Neural progenitor cell (in vitro differentiated cells): ENCODE measurements at regions not wholly inside any gene's neighbourhood (a gene's known extent, or its start where the extent isn't known, plus 50 kb on each side); places are given as distances from the start of the nearest gene placed in this dataset.

ENCODE experiments used
- DNase-seq: peaks from one replicate; pipeline ENCODE4 v3.0.0-alpha.2; 2016; ENCODE audit warnings: low spot score
- H2AFZ ChIP-seq: fragments of 200-600 bp; sonication (generic); replicated peaks from 2 replicates; pipeline ENCODE4 v1.6.1; 2016; ENCODE audit warnings: antibody characterized with exemption
- H3F3A ChIP-seq: fragments of 200-600 bp; sonication (generic); 2 replicates; pipeline ENCODE4 v1.6.1; 2016; ENCODE audit warnings: antibody characterized with exemption, low read depth
- H3K27ac ChIP-seq: fragments of 200-600 bp; sonication (generic); 2 replicates; pipeline ENCODE4 v1.5.1; 2016; ENCODE audit warnings: mild to moderate bottlenecking
- H3K27me3 ChIP-seq: fragments of 200-600 bp; sonication (generic); 2 replicates; pipeline ENCODE4 v1.6.1; 2016; ENCODE audit warnings: mild to moderate bottlenecking, moderate library complexity
- H3K36me3 ChIP-seq: fragments of 200-600 bp; sonication (generic); 2 replicates; pipeline ENCODE4 v1.5.1; 2016
- H3K4me1 ChIP-seq: fragments of 200-600 bp; sonication (generic); 2 replicates; pipeline ENCODE4 v1.6.1; 2016; ENCODE audit warnings: mixed run types
- H3K4me2 ChIP-seq: fragments of 200-600 bp; sonication (generic); 2 replicates; pipeline ENCODE4 v1.6.1; 2016
- H3K4me3 ChIP-seq: fragments of 200-600 bp; sonication (generic); 2 replicates; pipeline ENCODE4 v1.5.1; 2016
- H3K79me2 ChIP-seq: fragments of 200-600 bp; sonication (generic); 2 replicates; pipeline ENCODE4 v1.6.1; 2016; ENCODE audit warnings: low read depth
- H3K9ac ChIP-seq: fragments of 200-600 bp; sonication (generic); 2 replicates; pipeline ENCODE4 v1.6.1; 2016
- H3K9me3 ChIP-seq: fragments of 200-600 bp; sonication (generic); 2 replicates; pipeline ENCODE4 v1.5.1; 2016; ENCODE audit warnings: low read depth
- H4K20me1 ChIP-seq: fragments of 200-600 bp; sonication (generic); 2 replicates; pipeline ENCODE4 v1.6.1; 2016; ENCODE audit warnings: low read depth
- H3K27ac Mint-ChIP-seq: 3 replicates; pipeline ENCODE4 v1.8.0; 2021; ENCODE audit warnings: mixed read lengths
- H3K27me3 Mint-ChIP-seq: 2 replicates; pipeline ENCODE4 v1.8.0; 2022; ENCODE audit warnings: low read depth, mild to moderate bottlenecking, inconsistent platforms, moderate library complexity, mixed read lengths; ENCODE audit not compliant: insufficient read depth
- H3K36me3 Mint-ChIP-seq: 3 replicates; pipeline ENCODE4 v1.8.0; 2021; ENCODE audit warnings: mixed read lengths
- H3K4me1 Mint-ChIP-seq: 3 replicates; pipeline ENCODE4 v1.8.0; 2021; ENCODE audit warnings: mixed read lengths
- H3K4me3 Mint-ChIP-seq: 3 replicates; pipeline ENCODE4 v1.8.0; 2021; ENCODE audit warnings: mild to moderate bottlenecking, moderate library complexity, mixed read lengths
- H3K9me3 Mint-ChIP-seq: 3 replicates; pipeline ENCODE4 v1.8.0; 2020; ENCODE audit warnings: mixed read lengths
- EZH2 ChIP-seq: fragments of 200-600 bp; sonication (generic); IDR thresholded peaks from 2 replicates; pipeline ENCODE4 v1.6.1; 2017; ENCODE audit warnings: antibody characterized with exemption, mild to moderate bottlenecking, moderate library complexity
- EZH2phosphoT487 ChIP-seq: fragments of 200-600 bp; sonication (generic); IDR thresholded peaks from 2 replicates; pipeline ENCODE4 v1.6.1; 2017; ENCODE audit warnings: antibody characterized with exemption
- TF ChIP-seq, protein P1 (sequence below): fragments of 200-600 bp; sonication (generic); IDR thresholded peaks from 2 replicates; pipeline ENCODE4 v1.5.1; 2017; ENCODE audit warnings: antibody characterized with exemption, mild to moderate bottlenecking

DNA sequence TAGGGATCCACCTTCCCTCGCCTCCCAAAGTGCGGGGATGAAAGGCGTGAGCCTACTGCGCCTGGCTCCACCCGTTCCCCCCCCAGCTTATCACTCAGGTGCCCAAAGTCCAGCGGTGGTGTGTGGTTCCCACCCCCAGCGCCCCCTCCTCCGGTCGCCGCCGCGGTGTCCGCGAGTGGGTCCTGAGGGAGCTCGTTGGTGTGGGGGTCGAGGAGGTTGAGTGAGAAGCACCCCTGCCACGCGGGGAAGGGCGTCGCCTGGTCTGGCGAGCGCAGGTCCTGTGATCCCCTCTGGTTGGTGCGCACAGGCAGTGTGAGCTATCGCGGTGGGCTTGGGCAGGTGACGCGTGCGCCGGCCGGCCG lies 3900.6 kb upstream of the OR11H1 start:
- Histone ChIP-seq H3K79me2 (no peaks in the 10 kb centered on the region), H3K9me3 (peaks cover 48% of the 10 kb centered on the region), H3K27me3 (no peaks in the 10 kb centered on the region), H3K27ac (no peak overlapping the region), H3K4me3 (no peak overlapping the region), H3F3A (no peaks in the 10 kb centered on the region), H3K4me2 (no peak overlapping the region), H2AFZ (no peak overlapping the region), H4K20me1 (no peaks in the 10 kb centered on the region), H3K36me3 (no peaks in the 10 kb centered on the region), H3K4me1 (no peaks in the 10 kb centered on the region), H3K9ac (no peak overlapping the region)
- peaks cover 3% of the 10 kb centered on the region for H3K4me1 Mint-ChIP-seq
- H3K4me3 Mint-ChIP-seq = no peak overlapping the region
- H3K36me3 Mint-ChIP-seq = peaks cover 11% of the 10 kb centered on the region
- no peak for DNase-seq
- H3K27ac Mint-ChIP-seq = no peak overlapping the region
- peaks cover 12% of the 10 kb centered on the region for H3K27me3 Mint-ChIP-seq
- H3K9me3 Mint-ChIP-seq = peaks cover 63% of the 10 kb centered on the region
- TF ChIP-seq EZH2 (no peak), EZH2phosphoT487 (no peak)
- TF ChIP-seq, protein P1, sequence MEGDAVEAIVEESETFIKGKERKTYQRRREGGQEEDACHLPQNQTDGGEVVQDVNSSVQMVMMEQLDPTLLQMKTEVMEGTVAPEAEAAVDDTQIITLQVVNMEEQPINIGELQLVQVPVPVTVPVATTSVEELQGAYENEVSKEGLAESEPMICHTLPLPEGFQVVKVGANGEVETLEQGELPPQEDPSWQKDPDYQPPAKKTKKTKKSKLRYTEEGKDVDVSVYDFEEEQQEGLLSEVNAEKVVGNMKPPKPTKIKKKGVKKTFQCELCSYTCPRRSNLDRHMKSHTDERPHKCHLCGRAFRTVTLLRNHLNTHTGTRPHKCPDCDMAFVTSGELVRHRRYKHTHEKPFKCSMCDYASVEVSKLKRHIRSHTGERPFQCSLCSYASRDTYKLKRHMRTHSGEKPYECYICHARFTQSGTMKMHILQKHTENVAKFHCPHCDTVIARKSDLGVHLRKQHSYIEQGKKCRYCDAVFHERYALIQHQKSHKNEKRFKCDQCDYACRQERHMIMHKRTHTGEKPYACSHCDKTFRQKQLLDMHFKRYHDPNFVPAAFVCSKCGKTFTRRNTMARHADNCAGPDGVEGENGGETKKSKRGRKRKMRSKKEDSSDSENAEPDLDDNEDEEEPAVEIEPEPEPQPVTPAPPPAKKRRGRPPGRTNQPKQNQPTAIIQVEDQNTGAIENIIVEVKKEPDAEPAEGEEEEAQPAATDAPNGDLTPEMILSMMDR = no peak

DNA sequence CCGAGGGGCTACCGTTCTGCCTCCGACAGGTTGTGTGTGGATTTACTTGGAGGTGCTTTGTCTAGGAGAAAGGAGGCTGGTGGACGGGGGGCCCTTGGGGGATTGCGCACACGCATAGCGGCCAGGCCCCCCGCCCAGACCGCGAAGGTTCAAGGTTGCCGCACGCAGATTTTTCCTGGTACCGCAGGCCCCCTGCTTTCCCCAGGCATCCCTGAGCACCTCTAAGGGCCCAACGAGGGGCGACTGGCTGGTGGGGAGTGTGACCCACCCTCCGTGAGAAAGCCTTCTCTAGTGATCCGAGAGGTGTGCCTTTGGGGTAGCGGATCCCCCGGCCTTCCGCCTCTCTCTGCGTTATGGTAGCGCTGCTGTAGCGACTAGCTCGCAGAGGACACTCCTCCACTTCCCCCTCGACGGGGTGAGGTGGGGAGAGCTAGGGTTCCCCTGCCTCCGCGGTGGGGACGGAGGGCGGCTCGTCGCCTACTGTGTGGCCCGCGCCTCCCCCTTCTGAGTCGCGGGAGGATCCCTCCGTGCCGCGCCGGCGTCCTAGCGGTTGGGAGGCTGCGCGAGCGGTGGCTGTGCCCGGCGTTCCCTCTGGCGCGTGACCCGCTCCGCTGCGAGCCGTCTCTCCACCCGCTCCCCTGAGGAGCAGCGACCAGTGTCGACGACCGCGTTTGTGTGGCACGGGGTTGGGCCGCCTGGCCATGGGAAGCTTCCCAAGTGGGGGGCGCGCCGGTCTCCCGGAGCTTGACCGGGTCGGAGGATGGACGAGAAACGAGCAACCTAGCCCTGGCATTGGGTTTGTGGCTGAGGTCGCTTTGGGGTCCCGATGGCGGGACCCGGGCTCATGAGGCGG lies 3900.0 kb upstream of the OR11H1 start:
- Mint-ChIP-seq H3K9me3 (peaks cover 60% of the 10 kb centered on the region), H3K4me3 (no peak overlapping the region), H3K4me1 (peaks cover 3% of the 10 kb centered on the region), H3K36me3 (peaks cover 11% of the 10 kb centered on the region), H3K27me3 (peaks cover 12% of the 10 kb centered on the region), H3K27ac (no peak overlapping the region)
- H3K27ac ChIP-seq = no peak overlapping the region
- no peak for DNase-seq
- H3K4me1 ChIP-seq = no peaks in the 10 kb centered on the region
- H2AFZ ChIP-seq = no peak overlapping the region
- no peaks in the 10 kb centered on the region for H3K36me3 ChIP-seq
- no peaks in the 10 kb centered on the region for H3K79me2 ChIP-seq
- no peak for TF ChIP-seq EZH2
- TF ChIP-seq, protein P1 = no peak
- TF ChIP-seq EZH2phosphoT487 = no peak
- no peak overlapping the region for H3K4me2 ChIP-seq
- H3K9me3 ChIP-seq = peaks cover 45% of the 10 kb centered on the region
- H3K27me3 ChIP-seq = no peaks in the 10 kb centered on the region
- H3K9ac ChIP-seq = no peak overlapping the region
- no peak overlapping the region for H3K4me3 ChIP-seq
- H3F3A ChIP-seq = no peaks in the 10 kb centered on the region
- H4K20me1 ChIP-seq = no peaks in the 10 kb centered on the region

DNA sequence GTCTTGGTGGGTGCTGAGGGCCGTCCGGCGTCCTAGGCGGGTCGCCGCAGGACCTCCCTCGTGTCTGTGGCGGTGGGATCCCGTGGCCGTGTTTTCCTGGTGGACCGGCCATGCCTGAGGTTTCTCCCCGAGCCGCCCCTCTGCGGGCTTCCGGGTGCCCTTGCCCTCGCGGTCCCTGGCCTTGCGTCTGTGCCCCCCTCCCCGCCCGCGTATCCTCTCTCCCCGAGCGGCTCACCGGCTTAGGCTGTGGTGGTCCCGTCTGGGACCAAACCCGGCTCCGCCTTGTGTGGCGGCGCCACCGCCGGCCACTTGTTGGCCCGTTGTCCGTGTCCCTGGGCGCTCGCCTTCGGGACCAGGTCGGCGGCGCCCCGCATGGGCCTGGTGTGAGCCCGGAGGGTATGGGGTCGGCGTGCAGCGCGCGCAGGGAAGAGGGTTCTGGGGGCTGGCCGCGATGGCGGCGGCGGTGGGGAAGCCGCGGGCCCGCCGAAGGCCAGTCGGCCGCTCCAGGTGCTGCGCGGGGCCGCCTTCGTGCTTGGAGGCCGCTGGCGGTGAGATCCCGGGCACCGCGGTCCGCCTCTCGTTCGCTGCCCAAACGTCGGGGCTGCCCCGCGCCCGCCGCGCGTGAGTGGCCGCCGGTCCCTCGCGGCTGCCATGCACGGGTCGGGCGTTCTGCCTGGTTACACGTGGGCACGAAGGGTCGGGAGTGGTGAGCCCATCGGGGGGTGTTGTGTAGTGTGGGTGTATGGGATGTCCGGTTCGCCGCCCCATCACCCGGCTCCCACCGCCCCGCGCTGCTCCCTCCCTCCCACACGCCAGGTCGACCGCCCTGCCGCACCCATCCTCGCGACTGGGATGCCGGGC lies 3899.1 kb upstream of the OR11H1 start:
- H3K9me3 Mint-ChIP-seq = peaks cover 52% of the 10 kb centered on the region
- Histone ChIP-seq H3K4me3 (no peak overlapping the region), H2AFZ (no peak overlapping the region), H3K4me1 (no peaks in the 10 kb centered on the region), H3K9me3 (peaks cover 36% of the 10 kb centered on the region), H3K27ac (no peak overlapping the region), H3K36me3 (no peaks in the 10 kb centered on the region), H4K20me1 (no peaks in the 10 kb centered on the region), H3K79me2 (no peaks in the 10 kb centered on the region), H3K4me2 (no peak overlapping the region), H3K9ac (no peak overlapping the region), H3K27me3 (no peaks in the 10 kb centered on the region), H3F3A (no peaks in the 10 kb centered on the region)
- TF ChIP-seq, protein P1 = no peak
- no peak for TF ChIP-seq EZH2
- no peak for TF ChIP-seq EZH2phosphoT487
- H3K4me1 Mint-ChIP-seq = peaks cover 3% of the 10 kb centered on the region
- no peak for DNase-seq
- H3K4me3 Mint-ChIP-seq = no peak overlapping the region
- H3K27ac Mint-ChIP-seq = no peak overlapping the region
- H3K27me3 Mint-ChIP-seq = peaks cover 12% of the 10 kb centered on the region
- peaks cover 11% of the 10 kb centered on the region for H3K36me3 Mint-ChIP-seq
